ENCODE measurements at regions not wholly inside any gene's neighbourhood (a gene's known extent, or its start where the extent isn't known, plus 50 kb on each side); places are given as distances from the start of the nearest gene placed in this dataset.

DNA sequence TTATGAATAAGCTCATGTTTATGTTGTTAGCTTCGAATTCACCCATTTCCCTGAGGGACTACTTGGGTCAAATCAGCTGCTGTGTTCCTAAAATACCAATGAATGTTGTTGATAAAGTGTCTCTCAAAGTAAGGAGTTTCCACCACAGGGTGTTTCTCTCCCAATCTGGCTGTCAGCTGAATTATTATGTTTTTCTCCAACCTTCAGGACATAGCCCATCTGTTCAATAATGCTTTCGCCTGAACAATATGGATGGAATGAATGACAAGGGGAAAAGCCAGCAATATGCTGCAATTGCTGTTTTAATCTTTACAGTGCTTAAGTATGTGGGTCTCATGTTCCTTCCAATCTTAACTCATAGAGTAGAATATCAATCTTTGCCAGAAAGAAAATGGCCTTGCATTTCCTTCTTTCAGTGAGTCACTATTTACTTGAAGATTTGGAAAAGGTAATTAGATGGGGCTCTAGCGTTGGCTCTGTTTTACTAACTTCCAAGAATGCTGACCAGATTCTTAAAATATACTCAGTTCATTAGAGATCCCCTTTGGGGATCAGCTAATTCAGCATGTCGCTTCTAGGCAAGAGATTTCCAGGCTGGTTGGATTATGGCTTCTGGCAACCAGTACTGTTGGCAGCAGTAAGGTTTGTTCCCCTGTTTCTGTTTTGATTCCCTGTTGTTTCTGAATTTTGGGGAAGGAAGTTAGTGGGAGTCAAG lies 410.5 kb downstream of the PPP3CA start:
- ChIA-PET CTCF (ENCODE audit: unreplicated experiment) (no interaction called here), POLR2A (interaction anchor here (0.6 to 0.7 kb wide), 2 partner anchors 429 to 620 kb away, joined by 4 read pairs; no protein-coding TSS in a partner anchor)
- H3K79me2 ChIP-seq (ENCODE audit: insufficient read depth, low read depth, low read length) = no peaks in the 10 kb centered on the region
- intact Hi-C loops (cut with micrococcal nuclease; ENCODE audit: unreplicated experiment) = no loop called here
- H4K20me1 ChIP-seq (ENCODE audit: insufficient read depth, low read length) = no peaks in the 10 kb centered on the region
- H2AFZ ChIP-seq (ENCODE audit: low read length) = no peak overlapping the region
- H3K4me3 ChIP-seq (ENCODE audit: low read depth, low read length, poor library complexity, severe bottlenecking) = no peak overlapping the region
- H3K9me2 ChIP-seq (ENCODE audit: insufficient read depth, low read length) = no peaks in the 10 kb centered on the region
- H3K4me1 ChIP-seq (ENCODE audit: insufficient read depth, low read length, poor library complexity, severe bottlenecking) = no peaks in the 10 kb centered on the region
- no peaks in the 10 kb centered on the region for H3K36me3 ChIP-seq (ENCODE audit: insufficient read depth, low read length)
- no peaks in the 10 kb centered on the region for H3K9me3 ChIP-seq (ENCODE audit: low read length)
- no peak overlapping the region for H3K27ac ChIP-seq (ENCODE audit: low read depth, low read length, poor library complexity, severe bottlenecking)
- BruUV-seq (replicated peaks) = no TSS peak
- TF ChIP-seq EZH2phosphoT487 (IDR thresholded peaks at IDR 0.05; ENCODE audit: borderline replicate concordance, low read depth, low read length) = no peak
- TF ChIP-seq CTCF (conservative IDR thresholded peaks at IDR 0.05; ENCODE audit: low read length) = no peak
- no peak overlapping the region for H3K4me2 ChIP-seq (ENCODE audit: low read length)
- no peak for DNase-seq (ENCODE audit: low spot score)

DNA sequence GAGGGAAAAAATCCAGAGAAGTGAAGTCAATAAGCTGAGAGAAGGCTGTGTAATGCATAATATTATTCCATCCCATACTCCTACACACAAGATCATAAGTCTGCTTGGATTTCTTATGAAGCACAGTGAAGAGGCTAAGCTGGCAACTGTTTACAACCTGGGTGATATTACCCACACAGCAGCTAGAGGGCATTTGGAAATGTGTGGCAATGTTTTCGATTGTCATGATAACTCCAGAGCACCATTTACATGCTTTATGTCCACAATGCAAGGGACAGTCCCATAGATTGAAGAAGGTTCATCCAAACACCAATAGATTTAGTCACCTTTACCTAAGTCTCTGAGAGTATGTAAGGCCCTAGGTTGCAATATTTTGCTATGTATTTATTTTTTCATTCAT lies 412.2 kb downstream of the PPP3CA start:
- peak; percentile 21 for DNase-seq (ENCODE audit: low spot score)
- no peak overlapping the region for H3K4me3 ChIP-seq (ENCODE audit: low read depth, low read length, poor library complexity, severe bottlenecking)
- H3K36me3 ChIP-seq (ENCODE audit: insufficient read depth, low read length) = no peaks in the 10 kb centered on the region
- CTCF ChIA-PET (ENCODE audit: unreplicated experiment) = no interaction called here
- H2AFZ ChIP-seq (ENCODE audit: low read length) = no peak overlapping the region
- no peaks in the 10 kb centered on the region for H3K79me2 ChIP-seq (ENCODE audit: insufficient read depth, low read depth, low read length)
- intact Hi-C loops (cut with micrococcal nuclease; ENCODE audit: unreplicated experiment) = no loop called here
- H3K9me3 ChIP-seq (ENCODE audit: low read length) = no peaks in the 10 kb centered on the region
- POLR2A ChIA-PET = no interaction called here
- no peaks in the 10 kb centered on the region for H3K9me2 ChIP-seq (ENCODE audit: insufficient read depth, low read length)
- no TSS peak for BruUV-seq (replicated peaks)
- H3K27ac ChIP-seq (ENCODE audit: low read depth, low read length, poor library complexity, severe bottlenecking) = no peak overlapping the region
- H3K4me2 ChIP-seq (ENCODE audit: low read length) = no peak overlapping the region
- H4K20me1 ChIP-seq (ENCODE audit: insufficient read depth, low read length) = no peaks in the 10 kb centered on the region
- TF ChIP-seq EZH2phosphoT487 (IDR thresholded peaks at IDR 0.05; ENCODE audit: borderline replicate concordance, low read depth, low read length) (no peak), CTCF (conservative IDR thresholded peaks at IDR 0.05; ENCODE audit: low read length) (peak; percentile 61)
- H3K4me1 ChIP-seq (ENCODE audit: insufficient read depth, low read length, poor library complexity, severe bottlenecking) = no peaks in the 10 kb centered on the region

GRCh38 chr4:100933628-100934027 lies 413.7 kb downstream of the PPP3CA start:
- Histone ChIP-seq H3K27ac (ENCODE audit: low read depth, low read length, poor library complexity, severe bottlenecking) (no peak overlapping the region), H3K9me3 (ENCODE audit: low read length) (no peaks in the 10 kb centered on the region), H2AFZ (ENCODE audit: low read length) (no peak overlapping the region), H3K4me1 (ENCODE audit: insufficient read depth, low read length, poor library complexity, severe bottlenecking) (no peaks in the 10 kb centered on the region), H3K36me3 (ENCODE audit: insufficient read depth, low read length) (no peaks in the 10 kb centered on the region), H3K4me3 (ENCODE audit: low read depth, low read length, poor library complexity, severe bottlenecking) (no peak overlapping the region), H4K20me1 (ENCODE audit: insufficient read depth, low read length) (no peaks in the 10 kb centered on the region), H3K9me2 (ENCODE audit: insufficient read depth, low read length) (no peaks in the 10 kb centered on the region), H3K79me2 (ENCODE audit: insufficient read depth, low read depth, low read length) (no peaks in the 10 kb centered on the region), H3K4me2 (ENCODE audit: low read length) (no peak overlapping the region)
- intact Hi-C loops (cut with micrococcal nuclease; ENCODE audit: unreplicated experiment) = no loop called here
- no TSS peak for BruUV-seq (replicated peaks)
- ChIA-PET POLR2A (no interaction called here), CTCF (ENCODE audit: unreplicated experiment) (no interaction called here)
- no peak for DNase-seq (ENCODE audit: low spot score)
- TF ChIP-seq EZH2phosphoT487 (IDR thresholded peaks at IDR 0.05; ENCODE audit: borderline replicate concordance, low read depth, low read length) (no peak), CTCF (conservative IDR thresholded peaks at IDR 0.05; ENCODE audit: low read length) (no peak)

All from OCI-LY7 (cell line).